ENCODE measurements at regions not wholly inside any gene's neighbourhood (a gene's known extent, or its start where the extent isn't known, plus 50 kb on each side); places are given as distances from the start of the nearest gene placed in this dataset.

DNA sequence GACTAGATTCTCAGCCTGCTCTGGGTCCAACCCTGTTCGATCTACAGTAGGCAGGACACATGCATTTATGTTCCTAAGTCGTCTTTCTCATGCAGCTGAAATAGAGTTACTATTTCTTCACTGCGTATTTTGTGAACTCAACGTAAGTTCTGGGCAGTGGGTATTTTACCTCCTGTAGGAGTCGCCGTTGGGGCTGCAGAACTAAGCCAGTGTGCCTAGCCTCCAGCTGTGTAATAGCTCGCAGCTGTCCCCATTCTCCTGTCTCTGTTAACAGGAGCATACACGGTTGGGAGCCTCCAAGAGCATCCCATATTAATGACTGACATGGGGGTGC is 58.4 kb upstream of the HRH1 start:
- TF ChIP-seq TAF1 (IDR thresholded peaks at IDR 0.05; ENCODE audit: low read depth) (no peak), YY1 (IDR thresholded peaks at IDR 0.05; ENCODE audit: low read depth) (no peak), RAD21 (IDR thresholded peaks at IDR 0.05; ENCODE audit: low read depth) (no peak)
- TF ChIP-seq, protein P1, sequence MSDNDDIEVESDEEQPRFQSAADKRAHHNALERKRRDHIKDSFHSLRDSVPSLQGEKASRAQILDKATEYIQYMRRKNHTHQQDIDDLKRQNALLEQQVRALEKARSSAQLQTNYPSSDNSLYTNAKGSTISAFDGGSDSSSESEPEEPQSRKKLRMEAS (IDR thresholded peaks at IDR 0.05) = no peak
